ENCODE measurements at regions not wholly inside any gene's neighbourhood (a gene's known extent, or its start where the extent isn't known, plus 50 kb on each side); places are given as distances from the start of the nearest gene placed in this dataset.

DNA sequence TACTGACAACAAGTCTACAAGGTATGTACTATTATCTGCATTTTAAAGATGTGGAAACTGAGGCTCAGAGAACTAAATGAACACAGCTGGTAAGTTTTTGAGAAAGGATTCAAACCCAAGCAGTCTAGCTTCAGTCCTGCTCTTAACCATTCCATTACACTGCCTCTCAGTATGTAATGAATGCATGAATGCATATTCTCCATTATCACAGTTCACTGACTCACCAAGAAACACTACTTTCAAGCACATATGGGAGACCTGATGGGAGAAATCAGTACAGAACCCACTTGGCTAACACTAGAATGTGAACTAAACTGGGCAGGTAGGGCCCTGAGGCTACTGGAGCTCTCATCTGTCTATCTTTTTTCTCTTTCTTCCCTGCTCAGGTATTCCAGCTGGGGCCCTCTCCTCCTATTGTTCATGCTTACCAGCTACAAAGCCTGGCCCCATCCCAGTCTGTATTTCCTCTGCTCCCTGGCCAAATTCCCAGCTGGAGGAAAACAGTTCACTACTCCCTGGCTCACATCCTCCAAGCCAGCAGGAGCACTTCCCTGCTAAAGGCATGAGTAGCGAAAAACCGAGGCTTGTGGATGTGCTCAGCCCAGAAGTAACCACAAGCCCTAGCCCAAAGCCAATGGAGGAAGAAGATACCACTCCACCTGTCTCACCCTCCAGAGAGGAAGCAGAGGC, 178.2 kb upstream of the ARHGEF9 start:
- ATAC-seq: no peak
- TF ChIP-seq, protein P1, sequence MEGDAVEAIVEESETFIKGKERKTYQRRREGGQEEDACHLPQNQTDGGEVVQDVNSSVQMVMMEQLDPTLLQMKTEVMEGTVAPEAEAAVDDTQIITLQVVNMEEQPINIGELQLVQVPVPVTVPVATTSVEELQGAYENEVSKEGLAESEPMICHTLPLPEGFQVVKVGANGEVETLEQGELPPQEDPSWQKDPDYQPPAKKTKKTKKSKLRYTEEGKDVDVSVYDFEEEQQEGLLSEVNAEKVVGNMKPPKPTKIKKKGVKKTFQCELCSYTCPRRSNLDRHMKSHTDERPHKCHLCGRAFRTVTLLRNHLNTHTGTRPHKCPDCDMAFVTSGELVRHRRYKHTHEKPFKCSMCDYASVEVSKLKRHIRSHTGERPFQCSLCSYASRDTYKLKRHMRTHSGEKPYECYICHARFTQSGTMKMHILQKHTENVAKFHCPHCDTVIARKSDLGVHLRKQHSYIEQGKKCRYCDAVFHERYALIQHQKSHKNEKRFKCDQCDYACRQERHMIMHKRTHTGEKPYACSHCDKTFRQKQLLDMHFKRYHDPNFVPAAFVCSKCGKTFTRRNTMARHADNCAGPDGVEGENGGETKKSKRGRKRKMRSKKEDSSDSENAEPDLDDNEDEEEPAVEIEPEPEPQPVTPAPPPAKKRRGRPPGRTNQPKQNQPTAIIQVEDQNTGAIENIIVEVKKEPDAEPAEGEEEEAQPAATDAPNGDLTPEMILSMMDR (IDR thresholded peaks at IDR 0.05): no peak
- no peak overlapping the region for H3K4me3 ChIP-seq (ENCODE audit: low read length)
- H3K4me1 Mint-ChIP-seq: no peaks in the 10 kb centered on the region
- H3K27ac ChIP-seq (ENCODE audit: low read length): no peak overlapping the region
- peaks cover 0 to 16% of the 10 kb centered on the region in 2 donors for H3K9me3 Mint-ChIP-seq
- peaks cover 16% of the 10 kb centered on the region for H3K9me3 ChIP-seq (ENCODE audit: control insufficient read depth, insufficient read depth, low read length)
- WGBS (ENCODE audit: insufficient coverage): 85% methylated on average over 2 of the region's 2 CpGs
- H3K27ac Mint-ChIP-seq: no peak overlapping the region
- no peak overlapping the region for H3K4me3 Mint-ChIP-seq
- no peaks in the 10 kb centered on the region for H3K36me3 Mint-ChIP-seq
- H3K27me3 ChIP-seq (ENCODE audit: control insufficient read depth, insufficient read depth, low read length): no peaks in the 10 kb centered on the region
- H3K27me3 Mint-ChIP-seq (ENCODE audit: low read depth in 2 of 2): no peaks in the 10 kb centered on the region
- intact Hi-C loops (cut with micrococcal nuclease): no loop called here
- H3K4me1 ChIP-seq (ENCODE audit: control insufficient read depth, insufficient read depth, low read length): no peaks in the 10 kb centered on the region
- H3K36me3 ChIP-seq (ENCODE audit: control insufficient read depth, insufficient read depth, low read length): no peaks in the 10 kb centered on the region
- DNase-seq: no peak

DNA sequence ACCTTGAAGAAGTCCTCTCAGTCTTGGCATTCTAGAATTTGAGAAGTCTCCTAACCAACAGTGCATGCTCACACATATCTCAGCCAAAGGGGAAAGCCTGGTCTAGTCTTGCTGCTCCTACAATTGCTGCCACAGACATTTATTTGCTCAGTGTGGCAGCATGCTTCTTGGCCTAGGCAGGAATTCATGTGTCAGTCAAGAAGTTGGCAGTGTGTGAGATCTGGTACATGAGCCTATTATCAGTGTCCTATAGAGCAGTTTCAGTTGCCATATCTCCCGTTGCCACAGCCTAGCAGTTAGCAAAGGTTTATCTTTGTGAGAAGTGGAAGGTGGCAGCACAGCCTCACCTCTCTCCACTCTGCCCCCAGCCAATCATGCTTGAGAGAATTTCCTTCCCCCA, 176.9 kb upstream of the ARHGEF9 start:
- Histone ChIP-seq H3K9me3 (ENCODE audit: control insufficient read depth, insufficient read depth, low read length) (peaks cover 16% of the 10 kb centered on the region), H3K4me1 (ENCODE audit: control insufficient read depth, insufficient read depth, low read length) (no peaks in the 10 kb centered on the region), H3K27ac (ENCODE audit: low read length) (no peak overlapping the region), H3K27me3 (ENCODE audit: control insufficient read depth, insufficient read depth, low read length) (no peaks in the 10 kb centered on the region), H3K36me3 (ENCODE audit: control insufficient read depth, insufficient read depth, low read length) (no peaks in the 10 kb centered on the region), H3K4me3 (ENCODE audit: low read length) (no peak overlapping the region)
- H3K27ac Mint-ChIP-seq: no peak overlapping the region
- TF ChIP-seq, protein P1 (IDR thresholded peaks at IDR 0.05): no peak
- H3K9me3 Mint-ChIP-seq: peaks cover 0 to 15% of the 10 kb centered on the region in 2 donors
- H3K4me3 Mint-ChIP-seq: no peak overlapping the region
- no peak for ATAC-seq
- WGBS (ENCODE audit: insufficient coverage): no CpG with 5 or more reads among the region's 1 CpG
- H3K27me3 Mint-ChIP-seq (ENCODE audit: low read depth in 2 of 2): no peaks in the 10 kb centered on the region
- intact Hi-C loops (cut with micrococcal nuclease): no loop called here
- H3K36me3 Mint-ChIP-seq: no peaks in the 10 kb centered on the region
- no peak for DNase-seq
- no peaks in the 10 kb centered on the region for H3K4me1 Mint-ChIP-seq

DNA sequence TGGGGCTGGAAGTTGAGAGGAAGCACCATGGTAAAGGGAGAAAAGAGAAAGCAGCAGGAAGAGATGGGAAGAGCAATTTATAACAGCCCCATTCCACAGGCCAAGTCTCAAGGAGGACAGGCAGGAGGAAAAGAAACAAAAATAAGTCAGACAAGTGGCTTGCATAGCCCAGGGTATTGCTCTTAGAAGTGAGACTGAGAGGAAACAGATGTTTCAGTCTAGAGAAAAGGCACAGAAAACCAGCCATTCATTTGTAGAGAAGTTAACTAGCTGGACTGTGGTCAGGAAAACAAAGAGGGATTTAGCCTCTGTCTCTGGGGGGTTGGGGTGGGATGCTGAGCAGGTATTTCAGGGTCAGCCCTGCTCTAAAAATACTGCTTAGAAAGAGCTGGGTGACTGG, 175.0 kb upstream of the ARHGEF9 start:
- H3K27me3 ChIP-seq (ENCODE audit: control insufficient read depth, insufficient read depth, low read length): no peaks in the 10 kb centered on the region
- H3K27ac ChIP-seq (ENCODE audit: low read length): no peak overlapping the region
- ATAC-seq: no peak
- H3K27me3 Mint-ChIP-seq (ENCODE audit: low read depth in 2 of 2): no peaks in the 10 kb centered on the region
- intact Hi-C loops (cut with micrococcal nuclease): no loop called here
- no peaks in the 10 kb centered on the region for H3K4me1 Mint-ChIP-seq
- no peaks in the 10 kb centered on the region for H3K4me1 ChIP-seq (ENCODE audit: control insufficient read depth, insufficient read depth, low read length)
- TF ChIP-seq, protein P1 (IDR thresholded peaks at IDR 0.05): no peak
- H3K36me3 ChIP-seq (ENCODE audit: control insufficient read depth, insufficient read depth, low read length): no peaks in the 10 kb centered on the region
- H3K27ac Mint-ChIP-seq: no peak overlapping the region
- DNase-seq: no peak
- no peak overlapping the region for H3K4me3 Mint-ChIP-seq
- H3K9me3 Mint-ChIP-seq: peaks cover 0 to 8% of the 10 kb centered on the region in 2 donors
- H3K4me3 ChIP-seq (ENCODE audit: low read length): no peak overlapping the region
- no peaks in the 10 kb centered on the region for H3K36me3 Mint-ChIP-seq
- H3K9me3 ChIP-seq (ENCODE audit: control insufficient read depth, insufficient read depth, low read length): peaks cover 12% of the 10 kb centered on the region
